Calu3 (cell line): ENCODE measurements at regions not wholly inside any gene's neighbourhood (a gene's known extent, or its start where the extent isn't known, plus 50 kb on each side); places are given as distances from the start of the nearest gene placed in this dataset.

Experiments used
- BruUV-seq: library from RNA; stranded (reverse); fragments of 400-500 nt; replicated peaks from 2 replicates; lab custom pipeline; 2021; lab: Mats Ljungman, UMichigan
- CTCF ChIA-PET: fragments of 300-600 bp; sonication (Branson Sonifier 250); formaldehyde crosslinking; loops from one replicate; lab custom pipeline; 2022; ENCODE audit warnings: antibody characterized with exemption; lab: Charles Lee
- DNase-seq: peaks from one replicate; pipeline ENCODE4 v3.0.0; 2022
- H3K27ac Mint-ChIP-seq: one replicate; pipeline ENCODE4 v1.8.0; 2022; ENCODE audit warnings: mixed read lengths; ENCODE audit not compliant: unreplicated experiment
- H3K27me3 Mint-ChIP-seq: one replicate; pipeline ENCODE4 v1.8.0; 2022; ENCODE audit warnings: mixed read lengths; ENCODE audit not compliant: unreplicated experiment
- H3K36me3 Mint-ChIP-seq: one replicate; pipeline ENCODE4 v1.8.0; 2022; ENCODE audit warnings: mild to moderate bottlenecking, moderate library complexity, mixed read lengths; ENCODE audit not compliant: insufficient read depth, unreplicated experiment
- H3K4me1 Mint-ChIP-seq: one replicate; pipeline ENCODE4 v1.8.0; 2022; ENCODE audit warnings: mild to moderate bottlenecking, low read depth, mixed read lengths; ENCODE audit not compliant: unreplicated experiment
- H3K4me3 Mint-ChIP-seq: one replicate; pipeline ENCODE4 v1.8.0; 2022; ENCODE audit warnings: mild to moderate bottlenecking, low read depth, moderate library complexity, mixed read lengths; ENCODE audit not compliant: unreplicated experiment
- H3K9me3 Mint-ChIP-seq: one replicate; pipeline ENCODE4 v1.8.0; 2022; ENCODE audit warnings: low read depth, mixed read lengths; ENCODE audit not compliant: unreplicated experiment
- intact Hi-C: fragments of 100-400 bp; cut with micrococcal nuclease; formaldehyde crosslinking; loops from one replicate; pipeline ENCODE4 v1.10.0; 2022; ENCODE audit not compliant: unreplicated experiment
- TF ChIP-seq, protein P1 (sequence below): fragments of 200-600 bp; IDR thresholded peaks from one replicate; pipeline ENCODE4 v1.8.0; 2022; ENCODE audit warnings: antibody characterized with exemption; ENCODE audit not compliant: unreplicated experiment

- CTCF ChIA-PET = no interaction called here
- H3K36me3 Mint-ChIP-seq = no peaks in the 10 kb centered on the region
- no peak overlapping the region for H3K27ac Mint-ChIP-seq
- H3K27me3 Mint-ChIP-seq = peaks cover 9% of the 10 kb centered on the region
- TF ChIP-seq, protein P1, sequence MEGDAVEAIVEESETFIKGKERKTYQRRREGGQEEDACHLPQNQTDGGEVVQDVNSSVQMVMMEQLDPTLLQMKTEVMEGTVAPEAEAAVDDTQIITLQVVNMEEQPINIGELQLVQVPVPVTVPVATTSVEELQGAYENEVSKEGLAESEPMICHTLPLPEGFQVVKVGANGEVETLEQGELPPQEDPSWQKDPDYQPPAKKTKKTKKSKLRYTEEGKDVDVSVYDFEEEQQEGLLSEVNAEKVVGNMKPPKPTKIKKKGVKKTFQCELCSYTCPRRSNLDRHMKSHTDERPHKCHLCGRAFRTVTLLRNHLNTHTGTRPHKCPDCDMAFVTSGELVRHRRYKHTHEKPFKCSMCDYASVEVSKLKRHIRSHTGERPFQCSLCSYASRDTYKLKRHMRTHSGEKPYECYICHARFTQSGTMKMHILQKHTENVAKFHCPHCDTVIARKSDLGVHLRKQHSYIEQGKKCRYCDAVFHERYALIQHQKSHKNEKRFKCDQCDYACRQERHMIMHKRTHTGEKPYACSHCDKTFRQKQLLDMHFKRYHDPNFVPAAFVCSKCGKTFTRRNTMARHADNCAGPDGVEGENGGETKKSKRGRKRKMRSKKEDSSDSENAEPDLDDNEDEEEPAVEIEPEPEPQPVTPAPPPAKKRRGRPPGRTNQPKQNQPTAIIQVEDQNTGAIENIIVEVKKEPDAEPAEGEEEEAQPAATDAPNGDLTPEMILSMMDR = no peak
- H3K4me3 Mint-ChIP-seq = no peak overlapping the region
- no TSS peak for BruUV-seq
- H3K9me3 Mint-ChIP-seq = no peaks in the 10 kb centered on the region
- intact Hi-C loops = loop anchor here (1.0 to 10.0 kb wide), 2 partner anchors 137 to 879 kb away; no protein-coding TSS in a partner anchor
- H3K4me1 Mint-ChIP-seq = peaks cover 19% of the 10 kb centered on the region
- no peak for DNase-seq
Measured at GRCh38 chr4:129355516-129355915, 259.6 kb downstream of the C4orf33 start.

- Mint-ChIP-seq H3K4me1 (peaks cover 27% of the 10 kb centered on the region), H3K27me3 (peaks cover 16% of the 10 kb centered on the region), H3K9me3 (no peaks in the 10 kb centered on the region), H3K4me3 (no peak overlapping the region), H3K36me3 (no peaks in the 10 kb centered on the region), H3K27ac (no peak overlapping the region)
- TF ChIP-seq, protein P1 = no peak
- DNase-seq = no peak
- CTCF ChIA-PET = no interaction called here
- intact Hi-C loops = loop anchor here (10.0 kb wide), 1 partner anchor 876 kb away; no protein-coding TSS in a partner anchor
- BruUV-seq = no TSS peak
Measured at GRCh38 chr4:129358571-129358970, 262.6 kb downstream of the C4orf33 start.

DNA sequence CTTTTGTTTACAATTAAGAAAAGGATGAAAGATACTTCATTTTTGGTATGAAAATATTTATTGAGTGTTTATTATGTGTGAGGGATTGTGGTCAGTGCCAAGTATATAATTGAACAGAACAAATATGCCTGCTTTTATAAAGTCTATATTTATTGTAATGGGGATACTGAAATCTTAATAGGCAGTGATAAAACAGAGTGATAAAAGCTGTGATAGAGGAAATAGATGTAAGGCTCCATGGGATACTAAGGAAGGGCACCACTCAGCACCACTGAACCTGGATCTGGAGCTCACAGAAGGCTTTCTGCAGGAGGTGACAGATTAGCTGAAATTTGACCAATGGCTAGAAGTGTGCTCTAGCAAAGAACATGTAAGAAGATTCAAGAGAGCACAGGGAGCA lies 263.5 kb downstream of the C4orf33 start:
- no peak for DNase-seq
- no peak overlapping the region for H3K4me3 Mint-ChIP-seq
- H3K4me1 Mint-ChIP-seq = peaks cover 28% of the 10 kb centered on the region
- CTCF ChIA-PET = no interaction called here
- peaks cover 16% of the 10 kb centered on the region for H3K27me3 Mint-ChIP-seq
- intact Hi-C loops = loop anchor here (10.0 kb wide), 1 partner anchor 875 kb away; no protein-coding TSS in a partner anchor
- no peaks in the 10 kb centered on the region for H3K36me3 Mint-ChIP-seq
- no peak overlapping the region for H3K27ac Mint-ChIP-seq
- no TSS peak for BruUV-seq
- H3K9me3 Mint-ChIP-seq = no peaks in the 10 kb centered on the region
- TF ChIP-seq, protein P1 = no peak

- H3K27me3 Mint-ChIP-seq = peaks cover 16% of the 10 kb centered on the region
- peak; percentile 56 for DNase-seq
- intact Hi-C loops = loop anchor here (2.0 to 10.0 kb wide), 5 partner anchors 160 to 1202 kb away; no protein-coding TSS in a partner anchor
- no peak overlapping the region for H3K4me3 Mint-ChIP-seq
- CTCF ChIA-PET = interaction anchor here (0.9 kb wide), 1 partner anchor 15 kb away, joined by 4 read pairs; no protein-coding TSS in a partner anchor
- no peaks in the 10 kb centered on the region for H3K36me3 Mint-ChIP-seq
- H3K27ac Mint-ChIP-seq = no peak overlapping the region
- no peaks in the 10 kb centered on the region for H3K9me3 Mint-ChIP-seq
- peaks cover 18% of the 10 kb centered on the region for H3K4me1 Mint-ChIP-seq
- TF ChIP-seq, protein P1 = peak; percentile 62
- BruUV-seq = no TSS peak
Measured at GRCh38 chr4:129362691-129363274, 266.8 kb downstream of the C4orf33 start.
